Esophagus squamous epithelium (tissue), 5 donors: ENCODE measurements at regions not wholly inside any gene's neighbourhood (a gene's known extent, or its start where the extent isn't known, plus 50 kb on each side); places are given as distances from the start of the nearest gene placed in this dataset.

Source experiments
- DNase-seq: peaks from one replicate; lab custom pipeline; 2025; lab: John Stamatoyannopoulos, UW
- H3K27ac ChIP-seq, 4 donors: fragments of 200-600 bp; sonication (generic); one replicate each; pipeline ENCODE4 v1.5.1; 2016 to 2019; ENCODE audit warnings: mild to moderate bottlenecking in 1 of 4
- H3K27me3 ChIP-seq, 4 donors: fragments of 200-600 bp; sonication (generic); 1 replicate in 3 of 4; 2 replicates in 1 of 4; pipeline versions ENCODE4 v1.5.1 to v1.6.0; 2017 to 2021; ENCODE audit warnings: antibody characterized with exemption in 1 of 4
- H3K36me3 ChIP-seq, 3 donors: fragments of 200-600 bp; sonication (generic); one replicate each; pipeline ENCODE4 v1.5.1; 2016 to 2019
- H3K4me1 ChIP-seq, 3 donors: fragments of 200-600 bp; sonication (generic); one replicate each; pipeline ENCODE4 v1.5.1; 2017 to 2019
- H3K4me3 ChIP-seq, 4 donors: fragments of 200-600 bp; sonication (generic); 1 replicate in 3 of 4; 2 replicates in 1 of 4; pipeline ENCODE4 v1.5.1; 2016 to 2019; ENCODE audit warnings: mild to moderate bottlenecking in 2 of 4, moderate library complexity in 1 of 4
- H3K9me3 ChIP-seq, 3 donors: fragments of 200-600 bp; sonication (generic); one replicate each; pipeline ENCODE4 v1.5.1; 2016 to 2019
- CTCF ChIP-seq, 6 experiments: fragments of 450-650 bp in 4 of 6; fragments of 200-600 bp in 2 of 6; sonication (generic) in 2 of 6; IDR thresholded peaks; one replicate each; pipeline ENCODE4 v1.5.1; 2016 to 2019; ENCODE audit warnings: antibody characterized with exemption in 6 of 6, mild to moderate bottlenecking in 4 of 6, moderate library complexity in 4 of 6
- POLR2A ChIP-seq, 4 donors: fragments of 450-650 bp; IDR thresholded peaks; one replicate each; pipeline ENCODE4 v1.6.1; 2017; ENCODE audit warnings: antibody characterized with exemption in 4 of 4, mild to moderate bottlenecking in 4 of 4, moderate library complexity in 3 of 4
- WGBS, 2 donors: methylation state at CpG; one replicate each; pipeline ENCODE4 v1.1.5; 2018; 5-methylcytosine and 5-hydroxymethylcytosine counted together
- intact Hi-C: fragments of 100-400 bp; cut with DNase I; formaldehyde crosslinking; loops from one replicate; pipeline ENCODE4 v1.15.0; 2022
- donor health status: DM: yes; HTN: yes; CAD: no.

- 38 to 44% methylated on average over 1 of the region's 1 CpG for WGBS, 2 donors
- Histone ChIP-seq H3K27me3 (no peaks in the 10 kb centered on the region), H3K4me1 (no peaks in the 10 kb centered on the region), H3K27ac (no peak overlapping the region), H3K4me3 (no peak overlapping the region), H3K9me3 (no peaks in the 10 kb centered on the region), H3K36me3 (no peaks in the 10 kb centered on the region)
- intact Hi-C loops: no loop called here
- DNase-seq: no peak
- no peak for TF ChIP-seq POLR2A (IDR thresholded peaks at IDR 0.05)
- no peak for TF ChIP-seq CTCF (IDR thresholded peaks at IDR 0.05)
These were observed 166.6 kb downstream of the DKK2 start for GRCh38 chr4:106869551-106869950.

GRCh38 chr4:106868381-106869035, 167.6 kb downstream of the DKK2 start:
- H3K4me1 ChIP-seq: no peaks in the 10 kb centered on the region
- H3K36me3 ChIP-seq: no peaks in the 10 kb centered on the region
- H3K9me3 ChIP-seq: no peaks in the 10 kb centered on the region
- no peaks in the 10 kb centered on the region for H3K27me3 ChIP-seq
- TF ChIP-seq CTCF (IDR thresholded peaks at IDR 0.05): no peak
- TF ChIP-seq POLR2A (IDR thresholded peaks at IDR 0.05): no peak
- no peak overlapping the region for H3K4me3 ChIP-seq
- 47 to 52% methylated on average over 2 of the region's 2 CpGs for whole genome bisulfite sequencing, 2 donors
- DNase-seq: no peak
- no peak overlapping the region for H3K27ac ChIP-seq
- intact Hi-C loops: no loop called here

GRCh38 chr4:106864231-106864630, 171.9 kb downstream of the DKK2 start:
- H3K4me1 ChIP-seq: no peaks in the 10 kb centered on the region
- no peak for DNase-seq
- H3K36me3 ChIP-seq: no peaks in the 10 kb centered on the region
- no peaks in the 10 kb centered on the region for H3K27me3 ChIP-seq
- intact Hi-C loops: no loop called here
- no peak for TF ChIP-seq POLR2A (IDR thresholded peaks at IDR 0.05)
- no peaks in the 10 kb centered on the region for H3K9me3 ChIP-seq
- no peak overlapping the region for H3K27ac ChIP-seq
- H3K4me3 ChIP-seq: no peak overlapping the region

- H3K27ac ChIP-seq: no peak overlapping the region
- H3K4me1 ChIP-seq: no peaks in the 10 kb centered on the region
- no peaks in the 10 kb centered on the region for H3K27me3 ChIP-seq
- H3K9me3 ChIP-seq: no peaks in the 10 kb centered on the region
- intact Hi-C loops: no loop called here
- H3K4me3 ChIP-seq: no peak overlapping the region
- DNase-seq: no peak
- no peaks in the 10 kb centered on the region for H3K36me3 ChIP-seq
- TF ChIP-seq CTCF (IDR thresholded peaks at IDR 0.05): no peak
- TF ChIP-seq POLR2A (IDR thresholded peaks at IDR 0.05): no peak
These were observed 181.4 kb downstream of the DKK2 start for GRCh38 chr4:106854569-106855351.

GRCh38 chr4:106852426-106852825, 183.7 kb downstream of the DKK2 start:
- intact Hi-C loops: no loop called here
- no peaks in the 10 kb centered on the region for H3K9me3 ChIP-seq
- 41 to 46% methylated on average over 1 of the region's 1 CpG for WGBS, 2 donors
- no peak for DNase-seq
- no peaks in the 10 kb centered on the region for H3K36me3 ChIP-seq
- H3K27ac ChIP-seq: no peak overlapping the region
- no peaks in the 10 kb centered on the region for H3K4me1 ChIP-seq
- H3K4me3 ChIP-seq: no peak overlapping the region
- TF ChIP-seq POLR2A (IDR thresholded peaks at IDR 0.05): no peak
- no peak for TF ChIP-seq CTCF (IDR thresholded peaks at IDR 0.05)
- no peaks in the 10 kb centered on the region for H3K27me3 ChIP-seq
